Kidney (tissue), 13 donors: ENCODE measurements at regions not wholly inside any gene's neighbourhood (a gene's known extent, or its start where the extent isn't known, plus 50 kb on each side); places are given as distances from the start of the nearest gene placed in this dataset.
"Not testable (repeated sequence)": the region's sequence is repeated elsewhere in the genome, so short reads cannot be mapped to it uniquely, and the experiment has no call there.

Source experiments
- DNase-seq, 5 donors: peaks; one replicate each; pipeline ENCODE4 v3.0.0-alpha.2; 2013 to 2020
- FAIRE-seq: peaks from 2 replicates; lab custom pipeline; 2012; peaks lifted over from hg19 to GRCh38; lab: Jason Lieb, UNC
- H3K27ac ChIP-seq, 2 donors: one replicate each; pipeline ENCODE4 v1.7.0; 2013; ENCODE audit warnings: low read depth in 2 of 2, low read length in 2 of 2, inconsistent platforms in 1 of 2
- H3K27me3 ChIP-seq: one replicate; pipeline ENCODE4 v1.7.1; 2013; ENCODE audit warnings: low read length, inconsistent platforms; ENCODE audit not compliant: control insufficient read depth, insufficient read depth
- H3K36me3 ChIP-seq, 3 donors: one replicate each; pipeline versions ENCODE4 v1.7.0 to v1.7.1; 2013; ENCODE audit warnings: low read length in 3 of 3, control low read depth in 1 of 3, inconsistent platforms in 1 of 3; ENCODE audit not compliant: insufficient read depth in 3 of 3, control insufficient read depth in 2 of 3
- H3K4me1 ChIP-seq, 3 donors: one replicate each; pipeline versions ENCODE4 v1.7.0 to v1.7.1; 2013; ENCODE audit warnings: low read length in 3 of 3, inconsistent platforms in 1 of 3, low read depth in 1 of 3; ENCODE audit not compliant: control insufficient read depth in 2 of 3, insufficient read depth in 2 of 3
- H3K4me3 ChIP-seq, 3 donors: one replicate each; pipeline versions ENCODE4 v1.7.0 to v1.8.1; 2013; ENCODE audit warnings: low read length in 3 of 3, control low read depth in 1 of 3, inconsistent platforms in 1 of 3
- H3K9ac ChIP-seq, 3 donors: one replicate each; pipeline versions ENCODE4 v1.7.0 to v1.7.1; 2013; ENCODE audit warnings: low read length in 3 of 3, control low read depth in 1 of 3, inconsistent platforms in 1 of 3
- H3K9me3 ChIP-seq, 3 donors: one replicate each; pipeline versions ENCODE4 v1.7.0 to v1.7.1; 2013; ENCODE audit warnings: low read length in 3 of 3, control low read depth in 1 of 3, inconsistent platforms in 1 of 3; ENCODE audit not compliant: control insufficient read depth in 2 of 3, insufficient read depth in 1 of 3
- intact Hi-C: fragments of 100-400 bp; cut with DNase I; formaldehyde crosslinking; loops from one replicate; pipeline ENCODE4 v1.11.1; 2022
- TF ChIP-seq, protein P1 (sequence below): IDR thresholded peaks from 3 replicates; pipeline ENCODE4 v1.5.1; 2012; ENCODE audit warnings: mild to moderate bottlenecking, moderate library complexity, borderline replicate concordance; ENCODE audit not compliant: insufficient read depth; ENCODE audit errors: extremely low read depth
- donor health status: control.
- donor health status: control.
- donor health status: control.
- donor health status: control.
- donor health status: control.
- donor health status: DM: yes; HTN: yes; CAD: no.
- donor health status: Normal renal cell carcinoma (clear cell type).

DNA sequence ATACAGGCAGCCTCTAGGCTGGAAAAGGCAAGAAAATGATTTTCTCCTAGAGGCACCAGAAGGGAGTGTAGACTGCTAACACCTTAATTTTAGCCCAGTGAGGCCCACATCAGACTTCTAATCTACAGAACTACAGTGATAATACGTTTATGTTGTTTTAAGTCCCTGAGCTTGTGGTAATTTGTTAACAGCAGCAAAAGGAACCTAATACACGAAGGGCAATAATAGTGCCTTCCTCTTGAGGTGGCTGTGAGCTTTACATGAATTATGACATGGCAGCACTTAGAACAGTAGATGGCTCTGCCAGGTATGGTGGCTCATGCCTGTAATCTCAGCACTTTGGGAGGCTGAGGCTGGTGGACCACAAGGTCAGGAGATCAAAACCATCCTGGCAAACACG, 118.8 kb downstream of the ZNF664 start:
- intact Hi-C loops, result no loop called here
- FAIRE-seq (no peak), DNase-seq (no peak)
- TF ChIP-seq, protein P1, sequence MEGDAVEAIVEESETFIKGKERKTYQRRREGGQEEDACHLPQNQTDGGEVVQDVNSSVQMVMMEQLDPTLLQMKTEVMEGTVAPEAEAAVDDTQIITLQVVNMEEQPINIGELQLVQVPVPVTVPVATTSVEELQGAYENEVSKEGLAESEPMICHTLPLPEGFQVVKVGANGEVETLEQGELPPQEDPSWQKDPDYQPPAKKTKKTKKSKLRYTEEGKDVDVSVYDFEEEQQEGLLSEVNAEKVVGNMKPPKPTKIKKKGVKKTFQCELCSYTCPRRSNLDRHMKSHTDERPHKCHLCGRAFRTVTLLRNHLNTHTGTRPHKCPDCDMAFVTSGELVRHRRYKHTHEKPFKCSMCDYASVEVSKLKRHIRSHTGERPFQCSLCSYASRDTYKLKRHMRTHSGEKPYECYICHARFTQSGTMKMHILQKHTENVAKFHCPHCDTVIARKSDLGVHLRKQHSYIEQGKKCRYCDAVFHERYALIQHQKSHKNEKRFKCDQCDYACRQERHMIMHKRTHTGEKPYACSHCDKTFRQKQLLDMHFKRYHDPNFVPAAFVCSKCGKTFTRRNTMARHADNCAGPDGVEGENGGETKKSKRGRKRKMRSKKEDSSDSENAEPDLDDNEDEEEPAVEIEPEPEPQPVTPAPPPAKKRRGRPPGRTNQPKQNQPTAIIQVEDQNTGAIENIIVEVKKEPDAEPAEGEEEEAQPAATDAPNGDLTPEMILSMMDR, result no peak
- Histone ChIP-seq H3K4me3 (no peak overlapping the region), H3K27ac (no peak overlapping the region), H3K4me1 (no peaks in the 10 kb centered on the region), H3K9me3 (peaks cover 0 to 10% (median 0%) of the 10 kb centered on the region in 3 donors), H3K27me3 (no peaks in the 10 kb centered on the region), H3K36me3 (peaks cover 0 to 6% (median 0%) of the 10 kb centered on the region in 3 donors), H3K9ac (no peak overlapping the region)

GRCh38 chr12:124092532-124092931, 119.5 kb downstream of the ZNF664 start:
- H3K9me3 ChIP-seq, result peaks cover 0 to 10% (median 0%) of the 10 kb centered on the region in 3 donors
- H3K4me3 ChIP-seq, result peak overlapping the region in 1 of 3 donors; percentile 39
- DNase-seq, intact Hi-C loops, FAIRE-seq, H3K27me3 ChIP-seq, H3K36me3 ChIP-seq, H3K27ac ChIP-seq, H3K4me1 ChIP-seq: not testable (repeated sequence)
- H3K9ac ChIP-seq, result peak overlapping the region in 1 of 3 donors; percentile 22

GRCh38 chr12:124093297-124093696, 120.3 kb downstream of the ZNF664 start:
- DNase-seq (no peak), FAIRE-seq (no peak)
- Histone ChIP-seq H3K4me1 (peaks cover 0 to 3% (median 0%) of the 10 kb centered on the region in 3 donors), H3K9ac (peak overlapping the region in 1 of 3 donors; percentile 17), H3K9me3 (peaks cover 0 to 10% (median 0%) of the 10 kb centered on the region in 3 donors), H3K27ac (no peak overlapping the region), H3K4me3 (peak overlapping the region in 1 of 3 donors; percentile 51), H3K36me3 (peaks cover 0 to 6% (median 0%) of the 10 kb centered on the region in 3 donors), H3K27me3 (no peaks in the 10 kb centered on the region)
- intact Hi-C loops, result no loop called here
- TF ChIP-seq, protein P1, result no peak

- peaks cover 0 to 10% (median 0%) of the 10 kb centered on the region in 3 donors for H3K9me3 ChIP-seq
- DNase-seq (no peak), FAIRE-seq (no peak)
- no peak overlapping the region for H3K4me3 ChIP-seq
- TF ChIP-seq, protein P1, result no peak
- peaks cover 0 to 3% (median 0%) of the 10 kb centered on the region in 3 donors for H3K4me1 ChIP-seq
- intact Hi-C loops, result no loop called here
- no peak overlapping the region for H3K27ac ChIP-seq
- H3K9ac ChIP-seq, result no peak overlapping the region
- H3K36me3 ChIP-seq, result peaks cover 0 to 6% (median 0%) of the 10 kb centered on the region in 3 donors
- no peaks in the 10 kb centered on the region for H3K27me3 ChIP-seq
Observed at GRCh38 chr12:124094188-124094587, 121.2 kb downstream of the ZNF664 start.
